Mucosa of stomach (tissue), 1 donor: ENCODE measurements at regions not wholly inside any gene's neighbourhood (a gene's known extent, or its start where the extent isn't known, plus 50 kb on each side); places are given as distances from the start of the nearest gene placed in this dataset.
"Not testable (repeated sequence)": the region's sequence is repeated elsewhere in the genome, so short reads cannot be mapped to it uniquely, and the experiment has no call there.

Source experiments
- H3K27me3 ChIP-seq: one replicate; pipeline ENCODE4 v1.7.0; 2013; ENCODE audit warnings: mild to moderate bottlenecking, low read length; ENCODE audit not compliant: control insufficient read depth, insufficient read depth
- H3K36me3 ChIP-seq: one replicate; pipeline ENCODE4 v1.7.0; 2013; ENCODE audit warnings: low read length; ENCODE audit not compliant: control insufficient read depth, insufficient read depth
- H3K4me1 ChIP-seq: one replicate; pipeline ENCODE4 v1.7.0; 2013; ENCODE audit warnings: mild to moderate bottlenecking, low read length; ENCODE audit not compliant: control insufficient read depth, insufficient read depth
- H3K4me3 ChIP-seq: one replicate; pipeline ENCODE4 v1.7.0; 2013; ENCODE audit warnings: low read length
- H3K9ac ChIP-seq: one replicate; pipeline ENCODE4 v1.7.0; 2013; ENCODE audit warnings: mild to moderate bottlenecking, low read length, moderate library complexity
- H3K9me3 ChIP-seq: one replicate; pipeline ENCODE4 v1.7.0; 2013; ENCODE audit warnings: mild to moderate bottlenecking, low read length, moderate library complexity; ENCODE audit not compliant: control insufficient read depth
- donor health status: Pancreatic carcinoma.

- no peaks in the 10 kb centered on the region for H3K36me3 ChIP-seq
- no peaks in the 10 kb centered on the region for H3K9me3 ChIP-seq
- H3K9ac ChIP-seq: peak overlapping the region; percentile 65
- H3K4me1 ChIP-seq: peaks cover 15% of the 10 kb centered on the region
- no peaks in the 10 kb centered on the region for H3K27me3 ChIP-seq
- no peak overlapping the region for H3K4me3 ChIP-seq
Measured at GRCh38 chr18:76621226-76621625, 126.2 kb upstream of the ZNF516 start.

GRCh38 chr18:76620321-76621170 lies 125.5 kb upstream of the ZNF516 start:
- peak overlapping the region; percentile 65 for H3K9ac ChIP-seq
- no peaks in the 10 kb centered on the region for H3K27me3 ChIP-seq
- peak overlapping the region; percentile 31 for H3K4me3 ChIP-seq
- H3K36me3 ChIP-seq: no peaks in the 10 kb centered on the region
- H3K9me3 ChIP-seq: no peaks in the 10 kb centered on the region
- H3K4me1 ChIP-seq: peaks cover 15% of the 10 kb centered on the region

GRCh38 chr18:76619621-76620315 lies 124.7 kb upstream of the ZNF516 start:
- Histone ChIP-seq H3K4me1 (peaks cover 15% of the 10 kb centered on the region), H3K9me3 (no peaks in the 10 kb centered on the region), H3K9ac (peak overlapping the region; percentile 19), H3K27me3 (no peaks in the 10 kb centered on the region), H3K36me3 (no peaks in the 10 kb centered on the region), H3K4me3 (no peak overlapping the region)

GRCh38 chr18:76619261-76619620 lies 124.2 kb upstream of the ZNF516 start:
- Histone ChIP-seq H3K4me3 (no peak overlapping the region), H3K4me1 (peaks cover 15% of the 10 kb centered on the region), H3K9me3 (no peaks in the 10 kb centered on the region), H3K27me3 (no peaks in the 10 kb centered on the region), H3K9ac (peak overlapping the region; percentile 19), H3K36me3 (no peaks in the 10 kb centered on the region)

GRCh38 chr18:76618721-76619120 lies 123.7 kb upstream of the ZNF516 start:
- peaks cover 15% of the 10 kb centered on the region for H3K4me1 ChIP-seq
- H3K9ac ChIP-seq: no peak overlapping the region
- H3K4me3 ChIP-seq: no peak overlapping the region

GRCh38 chr18:76616373-76616772 lies 121.3 kb upstream of the ZNF516 start:
- no peaks in the 10 kb centered on the region for H3K9me3 ChIP-seq
- H3K36me3 ChIP-seq: no peaks in the 10 kb centered on the region

More at GRCh38 chr18:76618721-76619120, 123.7 kb upstream of the ZNF516 start:
- Histone ChIP-seq H3K36me3 (no peaks in the 10 kb centered on the region), H3K9me3 (no peaks in the 10 kb centered on the region), H3K27me3 (no peaks in the 10 kb centered on the region)

GRCh38 chr18:76615065-76615733 lies 120.2 kb upstream of the ZNF516 start:
- no peak overlapping the region for H3K9ac ChIP-seq
- H3K27me3 ChIP-seq: no peaks in the 10 kb centered on the region
- H3K4me3 ChIP-seq: no peak overlapping the region
- H3K36me3 ChIP-seq: no peaks in the 10 kb centered on the region
- H3K4me1 ChIP-seq: peaks cover 8% of the 10 kb centered on the region
- no peaks in the 10 kb centered on the region for H3K9me3 ChIP-seq

More at GRCh38 chr18:76616373-76616772, 121.3 kb upstream of the ZNF516 start:
- Histone ChIP-seq H3K4me3 (no peak overlapping the region), H3K27me3 (no peaks in the 10 kb centered on the region), H3K4me1 (peaks cover 15% of the 10 kb centered on the region), H3K9ac (no peak overlapping the region)

- no peak overlapping the region for H3K9ac ChIP-seq
Measured at GRCh38 chr18:76613755-76614120, 118.7 kb upstream of the ZNF516 start.

GRCh38 chr18:76613053-76613754 lies 118.2 kb upstream of the ZNF516 start:
- no peaks in the 10 kb centered on the region for H3K27me3 ChIP-seq
- no peak overlapping the region for H3K4me3 ChIP-seq
- H3K9ac ChIP-seq: no peak overlapping the region
- H3K9me3 ChIP-seq: no peaks in the 10 kb centered on the region
- no peaks in the 10 kb centered on the region for H3K4me1 ChIP-seq
- no peaks in the 10 kb centered on the region for H3K36me3 ChIP-seq

More at GRCh38 chr18:76613755-76614120, 118.7 kb upstream of the ZNF516 start:
- Histone ChIP-seq H3K27me3 (no peaks in the 10 kb centered on the region), H3K36me3 (no peaks in the 10 kb centered on the region), H3K4me3 (no peak overlapping the region), H3K4me1 (no peaks in the 10 kb centered on the region), H3K9me3 (no peaks in the 10 kb centered on the region)

- H3K9ac ChIP-seq, H3K27me3 ChIP-seq, H3K9me3 ChIP-seq, H3K36me3 ChIP-seq, H3K4me1 ChIP-seq, H3K4me3 ChIP-seq: not testable (repeated sequence)
Measured at GRCh38 chr18:76611750-76612045, 116.7 kb upstream of the ZNF516 start.

- H3K4me3 ChIP-seq: no peak overlapping the region
- no peaks in the 10 kb centered on the region for H3K27me3 ChIP-seq
- H3K9ac ChIP-seq: no peak overlapping the region
- H3K9me3 ChIP-seq: no peaks in the 10 kb centered on the region
- no peaks in the 10 kb centered on the region for H3K4me1 ChIP-seq
- no peaks in the 10 kb centered on the region for H3K36me3 ChIP-seq
Measured at GRCh38 chr18:76610933-76611749, 116.1 kb upstream of the ZNF516 start.
